ENCODE measurements at regions not wholly inside any gene's neighbourhood (a gene's known extent, or its start where the extent isn't known, plus 50 kb on each side); places are given as distances from the start of the nearest gene placed in this dataset.

- peaks cover 0 to 19% of the 10 kb centered on the region in 2 donors for H3K27me3 Mint-ChIP-seq
- H3K4me1 Mint-ChIP-seq (ENCODE audit: low read depth in 2 of 2): no peaks in the 10 kb centered on the region
- DNase-seq (no peak), ATAC-seq (replicated peaks) (no peak)
- H3K27ac Mint-ChIP-seq: no peak overlapping the region
- H3K9me3 Mint-ChIP-seq: no peaks in the 10 kb centered on the region
- H3K4me3 Mint-ChIP-seq: no peak overlapping the region
- H3K36me3 Mint-ChIP-seq (ENCODE audit: insufficient read depth): peaks cover 2% of the 10 kb centered on the region
Measured at GRCh38 chr12:94798113-94798512, 147.8 kb upstream of the TMCC3 start.

- ATAC-seq (replicated peaks) (no peak), DNase-seq (no peak)
- Mint-ChIP-seq H3K36me3 (ENCODE audit: insufficient read depth) (peaks cover 2% of the 10 kb centered on the region), H3K4me1 (ENCODE audit: low read depth in 2 of 2) (no peaks in the 10 kb centered on the region), H3K4me3 (no peak overlapping the region), H3K9me3 (no peaks in the 10 kb centered on the region), H3K27me3 (peaks cover 0 to 19% of the 10 kb centered on the region in 2 donors), H3K27ac (no peak overlapping the region)
Measured at GRCh38 chr12:94795520-94795919, 145.2 kb upstream of the TMCC3 start.

GRCh38 chr12:94795044-94795443 is 144.7 kb upstream of the TMCC3 start:
- Mint-ChIP-seq H3K27me3 (peaks cover 0 to 19% of the 10 kb centered on the region in 2 donors), H3K4me1 (ENCODE audit: low read depth in 2 of 2) (no peaks in the 10 kb centered on the region), H3K4me3 (no peak overlapping the region), H3K36me3 (ENCODE audit: insufficient read depth) (peaks cover 2% of the 10 kb centered on the region), H3K27ac (no peak overlapping the region), H3K9me3 (no peaks in the 10 kb centered on the region)
- ATAC-seq (replicated peaks): no peak
- DNase-seq: no peak

- H3K4me3 Mint-ChIP-seq: no peak overlapping the region
- H3K27ac Mint-ChIP-seq: no peak overlapping the region
- H3K27me3 Mint-ChIP-seq: peaks cover 0 to 4% of the 10 kb centered on the region in 2 donors
- H3K4me1 Mint-ChIP-seq (ENCODE audit: low read depth in 2 of 2): no peaks in the 10 kb centered on the region
- H3K36me3 Mint-ChIP-seq (ENCODE audit: insufficient read depth): peaks cover 2% of the 10 kb centered on the region
- ATAC-seq (replicated peaks): no peak
- no peak for DNase-seq
- H3K9me3 Mint-ChIP-seq: no peaks in the 10 kb centered on the region
Measured at GRCh38 chr12:94793191-94793595, 142.8 kb upstream of the TMCC3 start.

- no peak overlapping the region for H3K27ac Mint-ChIP-seq
- no peaks in the 10 kb centered on the region for H3K27me3 Mint-ChIP-seq
- H3K4me3 Mint-ChIP-seq: no peak overlapping the region
- peaks cover 2% of the 10 kb centered on the region for H3K36me3 Mint-ChIP-seq (ENCODE audit: insufficient read depth)
- DNase-seq: no peak
- H3K4me1 Mint-ChIP-seq (ENCODE audit: low read depth in 2 of 2): no peaks in the 10 kb centered on the region
- H3K9me3 Mint-ChIP-seq: no peaks in the 10 kb centered on the region
- ATAC-seq (replicated peaks): no peak
Measured at GRCh38 chr12:94792693-94793092, 142.3 kb upstream of the TMCC3 start.

- no peaks in the 10 kb centered on the region for H3K27me3 Mint-ChIP-seq
- DNase-seq (no peak), ATAC-seq (replicated peaks) (no peak)
- H3K4me1 Mint-ChIP-seq (ENCODE audit: low read depth in 2 of 2): no peaks in the 10 kb centered on the region
- H3K9me3 Mint-ChIP-seq: no peaks in the 10 kb centered on the region
- H3K27ac Mint-ChIP-seq: no peak overlapping the region
- H3K4me3 Mint-ChIP-seq: no peak overlapping the region
- peaks cover 2% of the 10 kb centered on the region for H3K36me3 Mint-ChIP-seq (ENCODE audit: insufficient read depth)
Measured at GRCh38 chr12:94791933-94792332, 141.6 kb upstream of the TMCC3 start.

GRCh38 chr12:94790825-94791224 is 140.5 kb upstream of the TMCC3 start:
- H3K27ac Mint-ChIP-seq: no peak overlapping the region
- no peak overlapping the region for H3K4me3 Mint-ChIP-seq
- no peaks in the 10 kb centered on the region for H3K27me3 Mint-ChIP-seq
- ATAC-seq (replicated peaks) (no peak), DNase-seq (no peak)
- no peaks in the 10 kb centered on the region for H3K9me3 Mint-ChIP-seq
- peaks cover 2% of the 10 kb centered on the region for H3K36me3 Mint-ChIP-seq (ENCODE audit: insufficient read depth)
- no peaks in the 10 kb centered on the region for H3K4me1 Mint-ChIP-seq (ENCODE audit: low read depth in 2 of 2)

GRCh38 chr12:94790370-94790769 is 140.0 kb upstream of the TMCC3 start:
- no peaks in the 10 kb centered on the region for H3K4me1 Mint-ChIP-seq (ENCODE audit: low read depth in 2 of 2)
- peaks cover 2% of the 10 kb centered on the region for H3K36me3 Mint-ChIP-seq (ENCODE audit: insufficient read depth)

GRCh38 chr12:94789510-94790225 is 139.3 kb upstream of the TMCC3 start:
- ATAC-seq (replicated peaks): no peak
- Mint-ChIP-seq H3K36me3 (ENCODE audit: insufficient read depth) (peaks cover 2% of the 10 kb centered on the region), H3K4me3 (no peak overlapping the region), H3K27me3 (peaks cover under 1 to 2% of the 10 kb centered on the region in 2 donors), H3K9me3 (no peaks in the 10 kb centered on the region), H3K27ac (no peak overlapping the region), H3K4me1 (ENCODE audit: low read depth in 2 of 2) (no peaks in the 10 kb centered on the region)
- no peak for DNase-seq

More at GRCh38 chr12:94790370-94790769, 140.0 kb upstream of the TMCC3 start:
- no peak for ATAC-seq (replicated peaks)
- DNase-seq: no peak
- Mint-ChIP-seq H3K9me3 (no peaks in the 10 kb centered on the region), H3K27ac (no peak overlapping the region), H3K4me3 (no peak overlapping the region), H3K27me3 (no peaks in the 10 kb centered on the region)

- Mint-ChIP-seq H3K27me3 (peaks cover 14 to 15% of the 10 kb centered on the region in 2 donors), H3K4me1 (ENCODE audit: low read depth in 2 of 2) (no peaks in the 10 kb centered on the region)
- ATAC-seq (replicated peaks): no peak
Measured at GRCh38 chr12:94788298-94788697, 137.9 kb upstream of the TMCC3 start.

GRCh38 chr12:94786906-94787305 is 136.5 kb upstream of the TMCC3 start:
- no peaks in the 10 kb centered on the region for H3K9me3 Mint-ChIP-seq
- ATAC-seq (replicated peaks): no peak
- no peaks in the 10 kb centered on the region for H3K4me1 Mint-ChIP-seq (ENCODE audit: low read depth in 2 of 2)
- peaks cover 4% of the 10 kb centered on the region for H3K36me3 Mint-ChIP-seq (ENCODE audit: insufficient read depth)
- no peak overlapping the region for H3K4me3 Mint-ChIP-seq
- H3K27ac Mint-ChIP-seq: no peak overlapping the region
- DNase-seq: no peak
- H3K27me3 Mint-ChIP-seq: peaks cover 25 to 28% of the 10 kb centered on the region in 2 donors

More at GRCh38 chr12:94788298-94788697, 137.9 kb upstream of the TMCC3 start:
- H3K36me3 Mint-ChIP-seq (ENCODE audit: insufficient read depth): peaks cover 4% of the 10 kb centered on the region
- DNase-seq: no peak
- no peaks in the 10 kb centered on the region for H3K9me3 Mint-ChIP-seq
- no peak overlapping the region for H3K4me3 Mint-ChIP-seq
- no peak overlapping the region for H3K27ac Mint-ChIP-seq

GRCh38 chr12:94783862-94784261 is 133.5 kb upstream of the TMCC3 start:
- H3K9me3 Mint-ChIP-seq: no peaks in the 10 kb centered on the region
- DNase-seq (no peak), ATAC-seq (replicated peaks) (no peak)
- no peak overlapping the region for H3K27ac Mint-ChIP-seq
- H3K4me1 Mint-ChIP-seq (ENCODE audit: low read depth in 2 of 2): no peaks in the 10 kb centered on the region
- H3K27me3 Mint-ChIP-seq: peaks cover 28 to 46% of the 10 kb centered on the region in 2 donors
- H3K4me3 Mint-ChIP-seq: no peak overlapping the region
- peaks cover 4% of the 10 kb centered on the region for H3K36me3 Mint-ChIP-seq (ENCODE audit: insufficient read depth)

GRCh38 chr12:94783343-94783742 is 133.0 kb upstream of the TMCC3 start:
- Mint-ChIP-seq H3K9me3 (no peaks in the 10 kb centered on the region), H3K27ac (no peak overlapping the region), H3K36me3 (ENCODE audit: insufficient read depth) (peaks cover 4% of the 10 kb centered on the region), H3K4me1 (ENCODE audit: low read depth in 2 of 2) (no peaks in the 10 kb centered on the region), H3K4me3 (no peak overlapping the region), H3K27me3 (peaks cover 29 to 51% of the 10 kb centered on the region in 2 donors)
- no peak for ATAC-seq (replicated peaks)
- no peak for DNase-seq

GRCh38 chr12:94781835-94782234 is 131.5 kb upstream of the TMCC3 start:
- no peak overlapping the region for H3K4me3 Mint-ChIP-seq
- DNase-seq (no peak), ATAC-seq (replicated peaks) (no peak)
- no peaks in the 10 kb centered on the region for H3K4me1 Mint-ChIP-seq (ENCODE audit: low read depth in 2 of 2)
- H3K36me3 Mint-ChIP-seq (ENCODE audit: insufficient read depth): peaks cover 4% of the 10 kb centered on the region
- H3K27ac Mint-ChIP-seq: no peak overlapping the region
- peaks cover 37 to 64% of the 10 kb centered on the region in 2 donors for H3K27me3 Mint-ChIP-seq
- H3K9me3 Mint-ChIP-seq: no peaks in the 10 kb centered on the region

Measured in effector memory CD8-positive, alpha-beta T cell (primary cell).